Peyer's patch (tissue), 4 donors: ENCODE measurements at regions not wholly inside any gene's neighbourhood (a gene's known extent, or its start where the extent isn't known, plus 50 kb on each side); places are given as distances from the start of the nearest gene placed in this dataset.

Experiments used
- CTCF ChIP-seq, 6 experiments: fragments of 450-650 bp in 4 of 6; fragments of 200-600 bp in 2 of 6; sonication (generic) in 1 of 6; IDR thresholded peaks; one replicate each; pipeline ENCODE4 v1.5.1; 2017 to 2019; ENCODE audit warnings: antibody characterized with exemption in 6 of 6, mild to moderate bottlenecking in 3 of 6, moderate library complexity in 1 of 6
- POLR2A ChIP-seq, 2 donors: fragments of 450-650 bp; IDR thresholded peaks; one replicate each; pipeline ENCODE4 v1.5.1; 2017; ENCODE audit warnings: antibody characterized with exemption in 2 of 2, mild to moderate bottlenecking in 2 of 2, moderate library complexity in 2 of 2

GRCh38 chr2:75421986-75422385 lies 138.8 kb downstream of the EVA1A start:
- TF ChIP-seq CTCF (IDR thresholded peaks at IDR 0.05) (no peak), POLR2A (IDR thresholded peaks at IDR 0.05) (no peak)
